ENCODE measurements at regions not wholly inside any gene's neighbourhood (a gene's known extent, or its start where the extent isn't known, plus 50 kb on each side); places are given as distances from the start of the nearest gene placed in this dataset.

GRCh38 chr2:123928358-123928757, 96.7 kb upstream of the CNTNAP5 start:
- H3K27me3 ChIP-seq (ENCODE audit: control insufficient read depth, insufficient read depth): no peaks in the 10 kb centered on the region

DNA sequence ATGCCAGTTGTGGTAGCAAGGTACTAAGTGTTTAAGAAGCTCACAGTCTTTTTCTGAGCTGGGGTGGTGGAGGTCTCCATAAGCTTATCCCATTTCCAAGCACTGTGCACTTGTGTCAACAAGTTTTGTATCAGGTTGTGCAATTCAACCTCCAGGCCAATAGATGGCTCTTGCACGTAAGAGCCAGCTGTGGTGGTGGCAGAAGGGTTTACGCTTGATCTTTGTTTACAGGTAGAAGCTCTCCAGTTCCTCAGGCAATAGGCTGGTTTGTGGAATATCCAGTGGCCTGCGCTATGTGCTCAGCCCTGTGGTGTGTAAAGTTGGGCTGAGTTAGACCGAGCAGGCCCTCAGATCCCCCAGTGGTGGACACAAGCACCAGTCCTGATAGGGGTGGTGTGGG, 89.7 kb upstream of the CNTNAP5 start:
- no peak for DNase-seq
- no peaks in the 10 kb centered on the region for H3K27me3 ChIP-seq (ENCODE audit: control insufficient read depth, insufficient read depth)
- 95% methylated on average over 4 of the region's 4 CpGs for WGBS
- no peaks in the 10 kb centered on the region for H3K4me1 ChIP-seq (ENCODE audit: control insufficient read depth, insufficient read depth, low read length)
- no peak overlapping the region for H3K4me3 ChIP-seq (ENCODE audit: low read length)
- no peak for ATAC-seq
- no peak overlapping the region for H3K27ac ChIP-seq (ENCODE audit: low read length)
- intact Hi-C loops (cut with DNase I): no loop called here
- H3K9me3 ChIP-seq (ENCODE audit: control insufficient read depth, low read length): no peaks in the 10 kb centered on the region

More at GRCh38 chr2:123928358-123928757, 96.7 kb upstream of the CNTNAP5 start:
- Histone ChIP-seq H3K27ac (ENCODE audit: low read length) (no peak overlapping the region), H3K4me3 (ENCODE audit: low read length) (no peak overlapping the region), H3K4me1 (ENCODE audit: control insufficient read depth, insufficient read depth, low read length) (no peaks in the 10 kb centered on the region), H3K9me3 (ENCODE audit: control insufficient read depth, low read length) (no peaks in the 10 kb centered on the region)
- intact Hi-C loops (cut with DNase I): no loop called here
- ATAC-seq (no peak), DNase-seq (no peak)
- 47% methylated on average over 2 of the region's 2 CpGs for WGBS

- intact Hi-C loops (cut with DNase I): no loop called here
- Histone ChIP-seq H3K27me3 (ENCODE audit: control insufficient read depth, insufficient read depth) (no peaks in the 10 kb centered on the region), H3K4me3 (ENCODE audit: low read length) (no peak overlapping the region), H3K9me3 (ENCODE audit: control insufficient read depth, low read length) (no peaks in the 10 kb centered on the region), H3K4me1 (ENCODE audit: control insufficient read depth, insufficient read depth, low read length) (no peaks in the 10 kb centered on the region), H3K27ac (ENCODE audit: low read length) (no peak overlapping the region)
- WGBS: 77% methylated on average over 2 of the region's 2 CpGs
- DNase-seq: no peak
- no peak for ATAC-seq
Observed at GRCh38 chr2:123953846-123954245, 71.2 kb upstream of the CNTNAP5 start.

DNA sequence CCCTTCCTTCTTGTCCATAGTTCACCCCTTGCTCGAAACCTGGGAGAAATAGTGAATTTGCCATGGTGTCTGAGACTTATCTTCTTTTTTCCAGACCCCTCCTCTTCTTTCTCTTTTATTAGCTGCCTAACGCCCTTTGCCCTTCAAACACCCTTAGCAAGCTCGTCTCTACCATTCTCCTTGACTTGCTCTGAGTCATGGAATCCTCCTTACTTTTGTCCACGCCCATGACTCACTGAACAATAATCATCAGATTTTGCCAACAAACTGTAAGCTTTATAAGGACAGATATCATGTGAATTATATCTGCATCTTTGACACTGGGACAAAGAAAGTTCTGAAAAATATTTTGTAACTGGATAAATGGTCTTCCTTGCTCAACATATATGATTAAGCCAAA, 67.1 kb upstream of the CNTNAP5 start:
- intact Hi-C loops (cut with DNase I): no loop called here
- Histone ChIP-seq H3K4me3 (ENCODE audit: low read length) (no peak overlapping the region), H3K9me3 (ENCODE audit: control insufficient read depth, low read length) (no peaks in the 10 kb centered on the region), H3K4me1 (ENCODE audit: control insufficient read depth, insufficient read depth, low read length) (no peaks in the 10 kb centered on the region), H3K27ac (ENCODE audit: low read length) (no peak overlapping the region), H3K27me3 (ENCODE audit: control insufficient read depth, insufficient read depth) (no peaks in the 10 kb centered on the region)
- no peak for ATAC-seq
- DNase-seq: no peak
- WGBS: 55% methylated on average over 4 of the region's 4 CpGs

DNA sequence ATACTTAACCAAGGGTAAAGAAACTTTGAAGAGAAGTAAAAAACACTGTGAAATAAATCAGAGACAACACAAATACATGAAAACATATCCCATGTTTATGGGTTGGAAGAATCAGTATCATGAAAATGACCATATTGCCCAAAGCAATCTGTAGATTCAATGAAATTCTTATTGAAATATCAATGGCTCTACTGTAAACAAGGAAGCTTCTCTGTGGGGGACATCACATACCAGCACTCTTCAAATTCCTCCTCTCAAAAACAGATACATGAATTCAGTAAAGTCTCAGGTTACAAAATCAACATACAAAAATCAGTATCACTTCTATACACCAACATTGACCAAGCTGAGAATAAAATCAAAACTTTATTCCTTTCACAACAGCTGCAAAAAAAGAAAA, 63.5 kb upstream of the CNTNAP5 start:
- Histone ChIP-seq H3K4me3 (ENCODE audit: low read length) (no peak overlapping the region), H3K9me3 (ENCODE audit: control insufficient read depth, low read length) (no peaks in the 10 kb centered on the region), H3K4me1 (ENCODE audit: control insufficient read depth, insufficient read depth, low read length) (no peaks in the 10 kb centered on the region), H3K27ac (ENCODE audit: low read length) (no peak overlapping the region), H3K27me3 (ENCODE audit: control insufficient read depth, insufficient read depth) (no peaks in the 10 kb centered on the region)
- intact Hi-C loops (cut with DNase I): no loop called here
- ATAC-seq (no peak), DNase-seq (no peak)

DNA sequence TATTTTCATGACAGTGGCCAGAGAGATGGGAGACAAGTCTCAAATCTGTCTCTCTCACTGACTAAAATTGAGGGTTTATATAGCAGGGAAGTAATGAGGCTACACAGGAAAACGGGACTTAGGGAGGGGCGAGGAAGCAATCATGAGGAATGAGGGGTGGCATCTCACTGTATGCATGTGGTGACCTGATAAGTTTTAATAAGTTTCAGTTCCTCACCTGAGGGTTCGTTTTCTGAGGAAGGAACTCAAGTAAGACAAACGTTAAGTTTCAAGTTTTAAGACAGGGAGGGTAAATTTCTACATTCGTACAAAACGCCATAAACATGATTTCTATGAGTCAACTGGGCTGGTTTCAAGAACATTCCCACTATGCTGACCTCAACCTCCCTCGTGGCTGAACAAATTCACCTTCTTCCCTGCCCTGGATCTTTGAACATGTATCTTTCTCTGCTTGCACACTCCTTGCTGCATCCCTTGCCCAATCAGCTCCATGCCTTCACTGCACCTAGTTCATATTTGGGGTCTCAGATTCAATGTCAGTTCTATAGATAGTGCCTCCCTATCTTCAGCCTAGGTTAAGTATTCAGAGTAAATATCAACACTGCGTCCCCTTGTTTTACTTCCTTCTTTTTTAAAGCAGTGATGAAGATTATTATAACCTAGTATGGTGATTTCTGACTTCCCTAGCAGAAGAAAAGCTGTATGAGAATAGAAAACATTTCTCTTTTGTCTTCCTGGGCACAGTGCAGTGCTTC, 53.3 kb upstream of the CNTNAP5 start:
- Histone ChIP-seq H3K9me3 (ENCODE audit: control insufficient read depth, low read length) (no peaks in the 10 kb centered on the region), H3K27me3 (ENCODE audit: control insufficient read depth, insufficient read depth) (no peaks in the 10 kb centered on the region), H3K4me3 (ENCODE audit: low read length) (no peak overlapping the region), H3K27ac (ENCODE audit: low read length) (no peak overlapping the region), H3K4me1 (ENCODE audit: control insufficient read depth, insufficient read depth, low read length) (no peaks in the 10 kb centered on the region)
- ATAC-seq (no peak), DNase-seq (no peak)
- WGBS: 69% methylated on average over 8 of the region's 8 CpGs
- intact Hi-C loops (cut with DNase I): no loop called here
